ENCODE measurements at regions not wholly inside any gene's neighbourhood (a gene's known extent, or its start where the extent isn't known, plus 50 kb on each side); places are given as distances from the start of the nearest gene placed in this dataset.

DNA sequence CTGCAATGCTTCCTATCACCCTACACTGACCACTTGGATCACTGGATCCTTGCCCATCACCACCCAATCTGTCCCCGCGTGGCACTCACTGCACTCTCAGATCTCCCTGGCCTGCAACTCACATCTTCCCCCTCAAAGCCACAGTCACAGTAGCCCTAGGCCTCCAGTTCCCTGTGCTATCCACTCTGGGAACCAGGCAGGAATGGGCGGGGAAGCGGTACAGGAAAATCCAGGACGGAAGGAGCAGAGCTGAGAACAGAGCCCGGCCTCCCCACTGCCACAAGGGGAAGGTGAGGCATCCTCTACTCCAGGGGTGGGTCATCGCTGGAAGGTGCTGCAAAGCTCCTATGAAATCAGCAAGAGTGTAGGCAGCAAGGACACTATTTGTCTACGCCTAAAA lies 102.6 kb downstream of the ESM1 start:
- no peak overlapping the region for H3K9ac ChIP-seq (ENCODE audit: low read depth, low read length, poor library complexity, severe bottlenecking)
- no peaks in the 10 kb centered on the region for H3F3A ChIP-seq (ENCODE audit: low read depth)
- H4K20me1 ChIP-seq (ENCODE audit: insufficient read depth, low read length, poor library complexity, severe bottlenecking): no peaks in the 10 kb centered on the region
- H3K9me3 ChIP-seq (ENCODE audit: insufficient read depth, low read depth, low read length): no peaks in the 10 kb centered on the region
- no peaks in the 10 kb centered on the region for H3K79me2 ChIP-seq (ENCODE audit: insufficient read depth, low read length)
- no peak overlapping the region for H3K4me2 ChIP-seq (ENCODE audit: low read depth, low read length, poor library complexity, severe bottlenecking)
- H3K9me2 ChIP-seq (replicated peaks; ENCODE audit: low read depth, low read length): no peaks in the 10 kb centered on the region
- no peaks in the 10 kb centered on the region for H3K27me3 ChIP-seq (ENCODE audit: insufficient read depth, low read length, poor library complexity, severe bottlenecking)
- H3K4me3 ChIP-seq (ENCODE audit: low read length, poor library complexity, severe bottlenecking): no peak overlapping the region
- H3K4me1 ChIP-seq (ENCODE audit: insufficient read depth, low read length, poor library complexity, severe bottlenecking): no peaks in the 10 kb centered on the region
- H2AFZ ChIP-seq (ENCODE audit: low read length): no peak overlapping the region
- TF ChIP-seq, protein P1, sequence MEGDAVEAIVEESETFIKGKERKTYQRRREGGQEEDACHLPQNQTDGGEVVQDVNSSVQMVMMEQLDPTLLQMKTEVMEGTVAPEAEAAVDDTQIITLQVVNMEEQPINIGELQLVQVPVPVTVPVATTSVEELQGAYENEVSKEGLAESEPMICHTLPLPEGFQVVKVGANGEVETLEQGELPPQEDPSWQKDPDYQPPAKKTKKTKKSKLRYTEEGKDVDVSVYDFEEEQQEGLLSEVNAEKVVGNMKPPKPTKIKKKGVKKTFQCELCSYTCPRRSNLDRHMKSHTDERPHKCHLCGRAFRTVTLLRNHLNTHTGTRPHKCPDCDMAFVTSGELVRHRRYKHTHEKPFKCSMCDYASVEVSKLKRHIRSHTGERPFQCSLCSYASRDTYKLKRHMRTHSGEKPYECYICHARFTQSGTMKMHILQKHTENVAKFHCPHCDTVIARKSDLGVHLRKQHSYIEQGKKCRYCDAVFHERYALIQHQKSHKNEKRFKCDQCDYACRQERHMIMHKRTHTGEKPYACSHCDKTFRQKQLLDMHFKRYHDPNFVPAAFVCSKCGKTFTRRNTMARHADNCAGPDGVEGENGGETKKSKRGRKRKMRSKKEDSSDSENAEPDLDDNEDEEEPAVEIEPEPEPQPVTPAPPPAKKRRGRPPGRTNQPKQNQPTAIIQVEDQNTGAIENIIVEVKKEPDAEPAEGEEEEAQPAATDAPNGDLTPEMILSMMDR (conservative IDR thresholded peaks at IDR 0.05; ENCODE audit: low read length): no peak
- TF ChIP-seq EZH2phosphoT487 (IDR thresholded peaks at IDR 0.05; ENCODE audit: borderline replicate concordance): no peak
- no peaks in the 10 kb centered on the region for H3K36me3 ChIP-seq (ENCODE audit: insufficient read depth, low read length)

DNA sequence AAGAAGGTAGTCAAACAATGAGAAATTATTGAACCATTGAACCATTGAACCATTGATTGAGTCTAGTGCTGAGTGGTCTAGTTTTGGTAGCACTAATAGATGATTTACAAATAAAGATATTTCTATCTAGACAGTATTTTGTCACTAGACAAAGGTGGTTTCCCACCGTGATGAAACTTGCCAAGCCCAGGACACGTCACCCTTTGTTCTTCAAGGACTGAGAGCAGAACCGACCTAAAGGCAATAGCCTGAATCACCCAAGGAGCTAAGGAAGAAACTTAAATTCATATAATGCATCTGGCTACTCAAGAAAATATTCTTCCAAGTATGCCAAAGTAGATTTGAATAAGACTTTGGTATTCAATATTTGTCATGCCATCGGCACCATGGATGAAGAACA lies 103.3 kb downstream of the ESM1 start:
- H2AFZ ChIP-seq (ENCODE audit: low read length): no peak overlapping the region
- H3K9me2 ChIP-seq (replicated peaks; ENCODE audit: low read depth, low read length): no peaks in the 10 kb centered on the region

DNA sequence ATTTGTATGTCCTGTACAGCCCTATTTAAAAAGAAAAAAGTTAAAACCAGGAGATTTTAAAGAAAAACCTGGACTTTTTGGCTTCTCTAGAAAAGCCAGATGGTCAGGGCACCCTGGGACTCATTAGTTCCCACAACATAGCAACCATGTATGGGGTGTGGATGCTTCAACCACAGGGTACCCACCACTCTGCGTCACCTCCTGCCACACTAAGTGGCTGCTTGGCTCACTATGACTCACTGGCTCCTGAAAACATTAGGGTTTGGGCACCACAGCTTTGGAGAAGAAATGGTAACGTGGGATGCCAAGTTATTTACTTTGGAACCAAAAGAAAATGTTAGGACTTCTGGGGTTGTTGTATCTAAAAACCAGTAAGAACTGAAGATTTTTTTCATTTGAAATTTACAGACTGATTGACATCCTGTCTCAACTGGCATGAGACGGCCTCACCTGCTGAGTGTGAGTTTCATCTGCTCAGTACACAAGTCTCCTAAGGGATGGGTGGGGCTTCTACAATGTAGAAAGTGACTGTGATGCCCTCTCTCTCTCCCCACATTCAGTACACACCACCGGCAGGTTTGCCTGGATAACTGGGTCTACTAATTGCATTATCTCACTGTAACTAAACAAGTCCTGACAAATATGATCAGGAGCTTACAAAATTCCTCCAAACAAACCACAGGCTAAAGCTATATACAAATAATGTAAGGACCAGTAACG lies 103.9 kb downstream of the ESM1 start:
- Histone ChIP-seq H3K4me3 (ENCODE audit: low read length, poor library complexity, severe bottlenecking) (no peak overlapping the region), H3F3A (ENCODE audit: low read depth) (no peaks in the 10 kb centered on the region)

More for the DNA sequence above, 103.3 kb downstream of the ESM1 start:
- Histone ChIP-seq H3K4me2 (ENCODE audit: low read depth, low read length, poor library complexity, severe bottlenecking) (no peak overlapping the region), H3K36me3 (ENCODE audit: insufficient read depth, low read length) (no peaks in the 10 kb centered on the region), H3K9ac (ENCODE audit: low read depth, low read length, poor library complexity, severe bottlenecking) (no peak overlapping the region), H4K20me1 (ENCODE audit: insufficient read depth, low read length, poor library complexity, severe bottlenecking) (no peaks in the 10 kb centered on the region), H3K4me3 (ENCODE audit: low read length, poor library complexity, severe bottlenecking) (no peak overlapping the region), H3F3A (ENCODE audit: low read depth) (no peaks in the 10 kb centered on the region), H3K79me2 (ENCODE audit: insufficient read depth, low read length) (no peaks in the 10 kb centered on the region), H3K4me1 (ENCODE audit: insufficient read depth, low read length, poor library complexity, severe bottlenecking) (no peaks in the 10 kb centered on the region), H3K9me3 (ENCODE audit: insufficient read depth, low read depth, low read length) (no peaks in the 10 kb centered on the region), H3K27me3 (ENCODE audit: insufficient read depth, low read length, poor library complexity, severe bottlenecking) (no peaks in the 10 kb centered on the region)
- TF ChIP-seq, protein P1 (conservative IDR thresholded peaks at IDR 0.05; ENCODE audit: low read length): no peak
- TF ChIP-seq EZH2phosphoT487 (IDR thresholded peaks at IDR 0.05; ENCODE audit: borderline replicate concordance): no peak

More for the DNA sequence above, 103.9 kb downstream of the ESM1 start:
- H3K9me2 ChIP-seq (replicated peaks; ENCODE audit: low read depth, low read length): no peaks in the 10 kb centered on the region
- H3K9me3 ChIP-seq (ENCODE audit: insufficient read depth, low read depth, low read length): no peaks in the 10 kb centered on the region
- no peaks in the 10 kb centered on the region for H3K36me3 ChIP-seq (ENCODE audit: insufficient read depth, low read length)
- no peaks in the 10 kb centered on the region for H3K4me1 ChIP-seq (ENCODE audit: insufficient read depth, low read length, poor library complexity, severe bottlenecking)
- no peaks in the 10 kb centered on the region for H3K79me2 ChIP-seq (ENCODE audit: insufficient read depth, low read length)
- no peak overlapping the region for H2AFZ ChIP-seq (ENCODE audit: low read length)
- no peak overlapping the region for H3K9ac ChIP-seq (ENCODE audit: low read depth, low read length, poor library complexity, severe bottlenecking)
- TF ChIP-seq EZH2phosphoT487 (IDR thresholded peaks at IDR 0.05; ENCODE audit: borderline replicate concordance): no peak
- TF ChIP-seq, protein P1 (conservative IDR thresholded peaks at IDR 0.05; ENCODE audit: low read length): no peak
- H3K27me3 ChIP-seq (ENCODE audit: insufficient read depth, low read length, poor library complexity, severe bottlenecking): no peaks in the 10 kb centered on the region
- H4K20me1 ChIP-seq (ENCODE audit: insufficient read depth, low read length, poor library complexity, severe bottlenecking): no peaks in the 10 kb centered on the region
- H3K4me2 ChIP-seq (ENCODE audit: low read depth, low read length, poor library complexity, severe bottlenecking): no peak overlapping the region

Measured in Loucy (cell line).